Body of pancreas (tissue), 4 donors: ENCODE measurements at regions not wholly inside any gene's neighbourhood (a gene's known extent, or its start where the extent isn't known, plus 50 kb on each side); places are given as distances from the start of the nearest gene placed in this dataset.

Experiments used
- CTCF ChIP-seq, 7 experiments: fragments of 450-650 bp in 4 of 7; fragments of 200-600 bp in 3 of 7; sonication (generic) in 3 of 7; IDR thresholded peaks; one replicate each; pipeline ENCODE4 v1.5.1; 2016 to 2019; ENCODE audit warnings: antibody characterized with exemption in 7 of 7
- POLR2A ChIP-seq, 3 donors: fragments of 450-650 bp; IDR thresholded peaks; one replicate each; pipeline ENCODE4 v1.6.1; 2016; ENCODE audit warnings: antibody characterized with exemption in 3 of 3, mild to moderate bottlenecking in 2 of 3

GRCh38 chrX:121283921-121284320 is 236.5 kb downstream of the GLUD2 start:
- TF ChIP-seq CTCF (IDR thresholded peaks at IDR 0.05) (no peak), POLR2A (IDR thresholded peaks at IDR 0.05) (no peak)
